ENCODE measurements at regions not wholly inside any gene's neighbourhood (a gene's known extent, or its start where the extent isn't known, plus 50 kb on each side); places are given as distances from the start of the nearest gene placed in this dataset.

GRCh38 chr3:72131899-72132298 is 347.0 kb upstream of the PROK2 start:
- H3K9me3 ChIP-seq (ENCODE audit: low read depth, low read length): no peaks in the 10 kb centered on the region
- H3K27me3 ChIP-seq (ENCODE audit: insufficient read depth, low read length): no peaks in the 10 kb centered on the region
- H3K4me1 ChIP-seq (ENCODE audit: insufficient read depth, low read length): peaks cover 22% of the 10 kb centered on the region

GRCh38 chr3:72130565-72130964 is 345.6 kb upstream of the PROK2 start:
- Histone ChIP-seq H3K4me1 (ENCODE audit: insufficient read depth, low read length) (peaks cover 29% of the 10 kb centered on the region), H3K4me3 (ENCODE audit: low read length) (no peak overlapping the region), H3K9me3 (ENCODE audit: low read depth, low read length) (no peaks in the 10 kb centered on the region), H3K27me3 (ENCODE audit: insufficient read depth, low read length) (no peaks in the 10 kb centered on the region)

More at GRCh38 chr3:72131899-72132298, 347.0 kb upstream of the PROK2 start:
- H3K4me3 ChIP-seq (ENCODE audit: low read length): no peak overlapping the region

GRCh38 chr3:72129501-72130094 is 344.6 kb upstream of the PROK2 start:
- Histone ChIP-seq H3K4me1 (ENCODE audit: insufficient read depth, low read length) (peaks cover 24% of the 10 kb centered on the region), H3K27me3 (ENCODE audit: insufficient read depth, low read length) (no peaks in the 10 kb centered on the region), H3K9me3 (ENCODE audit: low read depth, low read length) (no peaks in the 10 kb centered on the region), H3K4me3 (ENCODE audit: low read length) (no peak overlapping the region)

- Histone ChIP-seq H3K4me1 (ENCODE audit: insufficient read depth, low read length) (peaks cover 24% of the 10 kb centered on the region), H3K27me3 (ENCODE audit: insufficient read depth, low read length) (no peaks in the 10 kb centered on the region), H3K4me3 (ENCODE audit: low read length) (no peak overlapping the region), H3K9me3 (ENCODE audit: low read depth, low read length) (no peaks in the 10 kb centered on the region)
Measured at GRCh38 chr3:72128921-72129320, 344.0 kb upstream of the PROK2 start.

GRCh38 chr3:72127844-72128243 is 342.9 kb upstream of the PROK2 start:
- H3K4me1 ChIP-seq (ENCODE audit: insufficient read depth, low read length): peaks cover 24% of the 10 kb centered on the region
- H3K9me3 ChIP-seq (ENCODE audit: low read depth, low read length): no peaks in the 10 kb centered on the region
- H3K4me3 ChIP-seq (ENCODE audit: low read length): no peak overlapping the region
- H3K27me3 ChIP-seq (ENCODE audit: insufficient read depth, low read length): no peaks in the 10 kb centered on the region

GRCh38 chr3:72127224-72127612 is 342.3 kb upstream of the PROK2 start:
- no peak overlapping the region for H3K4me3 ChIP-seq (ENCODE audit: low read length)

GRCh38 chr3:72126441-72127223 is 341.7 kb upstream of the PROK2 start:
- no peaks in the 10 kb centered on the region for H3K9me3 ChIP-seq (ENCODE audit: low read depth, low read length)
- H3K4me3 ChIP-seq (ENCODE audit: low read length): no peak overlapping the region
- peaks cover 24% of the 10 kb centered on the region for H3K4me1 ChIP-seq (ENCODE audit: insufficient read depth, low read length)
- no peaks in the 10 kb centered on the region for H3K27me3 ChIP-seq (ENCODE audit: insufficient read depth, low read length)

More at GRCh38 chr3:72127224-72127612, 342.3 kb upstream of the PROK2 start:
- Histone ChIP-seq H3K4me1 (ENCODE audit: insufficient read depth, low read length) (peaks cover 24% of the 10 kb centered on the region), H3K27me3 (ENCODE audit: insufficient read depth, low read length) (no peaks in the 10 kb centered on the region), H3K9me3 (ENCODE audit: low read depth, low read length) (no peaks in the 10 kb centered on the region)

- Histone ChIP-seq H3K4me1 (ENCODE audit: insufficient read depth, low read length) (peaks cover 24% of the 10 kb centered on the region), H3K4me3 (ENCODE audit: low read length) (no peak overlapping the region), H3K27me3 (ENCODE audit: insufficient read depth, low read length) (no peaks in the 10 kb centered on the region), H3K9me3 (ENCODE audit: low read depth, low read length) (no peaks in the 10 kb centered on the region)
Measured at GRCh38 chr3:72123908-72124441, 339.0 kb upstream of the PROK2 start.

GRCh38 chr3:72120806-72121778 is 336.1 kb upstream of the PROK2 start:
- no peaks in the 10 kb centered on the region for H3K9me3 ChIP-seq (ENCODE audit: low read depth, low read length)

GRCh38 chr3:72120039-72120438 is 335.1 kb upstream of the PROK2 start:
- H3K27me3 ChIP-seq (ENCODE audit: insufficient read depth, low read length): no peaks in the 10 kb centered on the region
- H3K4me1 ChIP-seq (ENCODE audit: insufficient read depth, low read length): no peaks in the 10 kb centered on the region
- no peaks in the 10 kb centered on the region for H3K9me3 ChIP-seq (ENCODE audit: low read depth, low read length)
- no peak overlapping the region for H3K4me3 ChIP-seq (ENCODE audit: low read length)

More at GRCh38 chr3:72120806-72121778, 336.1 kb upstream of the PROK2 start:
- H3K4me1 ChIP-seq (ENCODE audit: insufficient read depth, low read length): peaks cover 1% of the 10 kb centered on the region
- no peak overlapping the region for H3K4me3 ChIP-seq (ENCODE audit: low read length)
- no peaks in the 10 kb centered on the region for H3K27me3 ChIP-seq (ENCODE audit: insufficient read depth, low read length)

- no peaks in the 10 kb centered on the region for H3K4me1 ChIP-seq (ENCODE audit: insufficient read depth, low read length)
- H3K9me3 ChIP-seq (ENCODE audit: low read depth, low read length): no peaks in the 10 kb centered on the region
- no peaks in the 10 kb centered on the region for H3K27me3 ChIP-seq (ENCODE audit: insufficient read depth, low read length)
- no peak overlapping the region for H3K4me3 ChIP-seq (ENCODE audit: low read length)
Measured at GRCh38 chr3:72118628-72119027, 333.7 kb upstream of the PROK2 start.

GRCh38 chr3:72116226-72116625 is 331.3 kb upstream of the PROK2 start:
- Histone ChIP-seq H3K4me1 (ENCODE audit: insufficient read depth, low read length) (no peaks in the 10 kb centered on the region), H3K9me3 (ENCODE audit: low read depth, low read length) (no peaks in the 10 kb centered on the region), H3K4me3 (ENCODE audit: low read length) (no peak overlapping the region), H3K27me3 (ENCODE audit: insufficient read depth, low read length) (no peaks in the 10 kb centered on the region)

- no peaks in the 10 kb centered on the region for H3K9me3 ChIP-seq (ENCODE audit: low read depth, low read length)
- no peak overlapping the region for H3K4me3 ChIP-seq (ENCODE audit: low read length)
- H3K4me1 ChIP-seq (ENCODE audit: insufficient read depth, low read length): no peaks in the 10 kb centered on the region
- no peaks in the 10 kb centered on the region for H3K27me3 ChIP-seq (ENCODE audit: insufficient read depth, low read length)
Measured at GRCh38 chr3:72115307-72115706, 330.4 kb upstream of the PROK2 start.

- no peaks in the 10 kb centered on the region for H3K27me3 ChIP-seq (ENCODE audit: insufficient read depth, low read length)
- no peaks in the 10 kb centered on the region for H3K9me3 ChIP-seq (ENCODE audit: low read depth, low read length)
Measured at GRCh38 chr3:72114773-72115172, 329.8 kb upstream of the PROK2 start.

GRCh38 chr3:72113964-72114363 is 329.0 kb upstream of the PROK2 start:
- H3K27me3 ChIP-seq (ENCODE audit: insufficient read depth, low read length): no peaks in the 10 kb centered on the region
- no peaks in the 10 kb centered on the region for H3K9me3 ChIP-seq (ENCODE audit: low read depth, low read length)
- H3K4me3 ChIP-seq (ENCODE audit: low read length): no peak overlapping the region
- no peaks in the 10 kb centered on the region for H3K4me1 ChIP-seq (ENCODE audit: insufficient read depth, low read length)

More at GRCh38 chr3:72114773-72115172, 329.8 kb upstream of the PROK2 start:
- Histone ChIP-seq H3K4me3 (ENCODE audit: low read length) (no peak overlapping the region), H3K4me1 (ENCODE audit: insufficient read depth, low read length) (no peaks in the 10 kb centered on the region)

Measured in mononuclear cell (primary cell).